ENCODE measurements at regions not wholly inside any gene's neighbourhood (a gene's known extent, or its start where the extent isn't known, plus 50 kb on each side); places are given as distances from the start of the nearest gene placed in this dataset.

DNA sequence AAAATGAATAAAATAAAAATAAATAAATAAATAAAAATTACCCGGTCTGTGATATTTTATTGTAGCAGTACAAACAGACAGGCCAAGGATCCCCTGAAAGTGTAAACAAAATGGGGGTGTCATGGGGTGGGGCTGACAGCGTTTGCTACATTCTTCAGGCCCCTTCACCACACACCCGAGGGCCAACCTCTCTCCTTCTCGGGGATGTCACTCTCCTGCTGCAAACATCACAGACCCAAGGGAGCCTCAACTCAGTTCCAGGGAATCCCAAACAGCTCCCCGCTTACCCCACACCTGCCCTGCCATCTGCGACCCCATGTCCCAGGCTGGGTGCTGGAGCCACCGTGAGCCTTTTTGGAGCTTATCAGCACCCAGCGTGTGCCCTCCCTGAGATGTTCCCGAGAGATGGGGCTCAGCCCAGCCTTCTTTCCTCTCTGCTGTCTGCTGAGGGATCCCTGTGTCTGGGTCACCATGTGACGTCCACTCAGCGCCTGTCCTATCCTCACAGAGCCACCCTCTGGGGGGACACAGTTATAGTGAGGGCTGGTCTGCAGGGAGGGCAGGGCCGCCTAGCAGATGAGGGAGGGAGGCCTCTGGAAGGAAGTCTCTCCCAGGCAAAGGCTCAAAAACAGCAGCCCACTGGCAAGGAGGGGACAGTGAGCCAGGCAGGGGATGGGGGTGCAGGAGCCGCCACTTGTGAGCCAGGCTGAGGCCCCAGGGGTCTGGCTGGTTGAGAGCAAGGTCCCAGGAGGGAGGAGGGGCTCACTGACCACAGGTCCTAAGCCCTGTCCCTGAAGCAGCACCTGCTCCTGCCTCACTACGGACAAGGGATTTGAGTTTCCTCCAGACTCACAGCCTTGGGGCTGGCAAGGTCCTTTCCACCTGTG lies 1041.6 kb downstream of the BRD1 start:
- TF ChIP-seq CTCF (conservative IDR thresholded peaks at IDR 0.05; ENCODE audit: low read depth in 2 of 2), result no peak
- TF ChIP-seq ZNF114 (CRISPR knock-in tag; IDR thresholded peaks at IDR 0.05), result no peak

Data from GM23338 (cell line).